GM18508 (cell line): ENCODE measurements at regions not wholly inside any gene's neighbourhood (a gene's known extent, or its start where the extent isn't known, plus 50 kb on each side); places are given as distances from the start of the nearest gene placed in this dataset.

Experiments used
- ATAC-seq: cut with Tn5 transposase; IDR thresholded peaks from one replicate; pipeline ENCODE4 v1.9.1; 2021; ENCODE audit warnings: moderate number of reproducible peaks; ENCODE audit not compliant: insufficient read depth, unreplicated experiment

GRCh38 chr5:155380480-155380879, 366.9 kb downstream of the KIF4B start:
- ATAC-seq: no peak

DNA sequence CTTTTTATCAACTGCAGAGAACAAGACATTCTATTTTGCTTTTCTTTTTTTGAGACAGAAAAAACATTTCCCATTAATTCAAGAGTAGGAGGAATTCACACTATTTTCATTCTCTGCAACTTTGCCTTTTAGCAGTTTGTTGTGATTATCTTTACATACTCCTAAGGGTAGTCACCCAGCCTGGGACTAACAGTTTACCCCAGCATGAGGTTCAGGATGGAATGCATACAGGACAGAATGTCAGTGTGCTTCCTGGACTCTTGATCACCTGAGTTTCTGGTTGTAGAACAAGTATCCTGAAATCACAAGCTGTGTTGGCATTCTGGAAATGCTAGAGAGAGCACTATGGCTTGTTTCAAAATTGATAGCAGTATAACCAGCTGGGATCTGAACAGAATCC, 368.1 kb downstream of the KIF4B start:
- ATAC-seq: no peak

GRCh38 chr5:155389498-155389897, 375.9 kb downstream of the KIF4B start:
- no peak for ATAC-seq

GRCh38 chr5:155394727-155395126, 381.2 kb downstream of the KIF4B start:
- no peak for ATAC-seq

DNA sequence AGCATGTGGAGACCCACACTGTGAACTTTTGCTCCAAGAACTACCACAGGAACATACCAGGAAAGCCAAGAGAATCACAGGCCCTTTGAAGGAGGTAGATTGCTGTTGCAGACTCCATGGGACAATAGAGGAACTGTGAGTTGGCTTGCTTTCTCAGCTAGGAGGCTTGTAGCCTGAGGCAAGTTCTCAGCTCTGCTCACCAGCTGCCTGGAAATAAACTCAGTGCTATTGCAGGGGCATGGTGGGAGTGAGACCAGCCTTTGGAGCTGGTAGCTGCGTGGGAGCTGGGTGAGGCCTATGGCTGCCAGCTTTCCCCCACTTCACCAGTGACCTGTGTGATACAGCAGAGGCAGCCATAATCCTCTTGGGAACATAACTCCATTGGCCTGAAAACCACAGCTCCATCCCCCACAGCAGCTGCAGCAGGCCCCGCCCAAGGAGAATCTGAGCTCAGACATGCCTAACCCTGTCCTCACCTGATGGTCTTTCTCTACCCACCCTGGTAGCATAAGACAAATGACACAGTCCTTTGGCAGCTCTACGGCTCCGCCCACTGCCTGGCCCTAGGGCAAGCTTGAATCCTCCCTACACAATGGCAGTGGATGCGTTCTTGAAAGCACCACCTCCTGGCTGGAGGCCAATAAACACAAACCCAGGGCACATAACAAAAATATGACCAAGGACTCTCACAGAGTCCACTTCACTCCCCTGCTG, 389.5 kb downstream of the KIF4B start:
- no peak for ATAC-seq

DNA sequence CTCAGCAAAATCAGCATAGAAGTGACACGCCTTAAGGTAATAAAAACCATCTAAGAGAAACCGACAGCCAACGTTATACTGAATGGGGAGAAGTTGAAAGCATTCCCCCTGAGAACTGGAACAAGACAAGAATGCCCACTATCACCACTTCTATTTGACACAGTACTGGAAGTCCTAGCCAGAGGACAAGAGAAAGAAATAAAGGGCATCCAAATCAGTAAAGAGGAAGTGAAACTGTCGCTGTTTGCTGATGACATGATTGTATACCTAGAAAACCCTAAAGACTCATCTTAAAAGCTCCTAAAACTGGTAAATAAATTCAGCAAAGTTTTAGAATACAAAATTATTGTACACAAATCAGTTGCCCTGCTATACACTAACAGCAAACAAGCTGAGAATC, 393.3 kb downstream of the KIF4B start:
- ATAC-seq: no peak

GRCh38 chr5:155408465-155408864, 394.9 kb downstream of the KIF4B start:
- ATAC-seq: no peak

DNA sequence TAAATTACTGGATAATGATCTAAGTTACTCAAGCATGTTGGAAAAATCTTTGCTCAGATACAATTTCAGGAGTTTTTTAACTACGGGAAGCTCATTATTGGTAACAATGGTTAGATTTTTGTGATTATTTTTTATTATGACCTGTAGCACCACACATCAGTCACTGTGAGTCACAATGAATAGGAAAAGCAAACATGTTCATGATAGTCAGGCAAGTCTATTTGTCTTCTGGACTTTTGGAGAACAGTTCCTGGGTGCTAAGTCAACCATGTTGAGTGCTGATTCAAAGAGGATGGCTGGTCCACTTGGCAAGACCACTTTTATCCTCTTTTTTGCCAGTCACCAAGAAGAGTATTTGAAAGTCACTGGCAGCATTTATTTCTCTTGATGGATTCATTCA, 403.2 kb downstream of the KIF4B start:
- ATAC-seq: no peak

- no peak for ATAC-seq
Measured at GRCh38 chr5:155418960-155419579, 405.5 kb downstream of the KIF4B start.

GRCh38 chr5:155430192-155430591, 416.6 kb downstream of the KIF4B start:
- ATAC-seq: no peak

DNA sequence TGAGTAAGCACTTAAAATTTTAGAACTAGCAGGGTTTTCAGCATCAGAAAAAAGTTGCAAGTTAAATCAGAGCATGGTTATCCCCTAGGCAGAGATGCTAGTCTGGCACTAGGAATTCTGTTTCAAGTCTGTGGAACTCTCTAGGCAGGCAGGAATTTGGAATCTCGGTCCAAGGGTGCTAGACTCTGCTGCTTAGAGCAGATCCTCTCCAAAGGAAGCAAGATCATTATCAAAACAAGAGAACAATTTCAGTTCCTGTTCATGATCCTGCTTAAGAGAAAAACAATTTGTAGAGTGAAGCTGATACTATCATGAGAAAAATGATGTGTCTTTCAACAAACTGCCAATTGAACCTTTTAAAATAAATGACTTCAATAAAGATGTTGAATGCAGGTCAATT, 420.7 kb downstream of the KIF4B start:
- no peak for ATAC-seq

- ATAC-seq: no peak
Measured at GRCh38 chr5:155434681-155435080, 421.1 kb downstream of the KIF4B start.

DNA sequence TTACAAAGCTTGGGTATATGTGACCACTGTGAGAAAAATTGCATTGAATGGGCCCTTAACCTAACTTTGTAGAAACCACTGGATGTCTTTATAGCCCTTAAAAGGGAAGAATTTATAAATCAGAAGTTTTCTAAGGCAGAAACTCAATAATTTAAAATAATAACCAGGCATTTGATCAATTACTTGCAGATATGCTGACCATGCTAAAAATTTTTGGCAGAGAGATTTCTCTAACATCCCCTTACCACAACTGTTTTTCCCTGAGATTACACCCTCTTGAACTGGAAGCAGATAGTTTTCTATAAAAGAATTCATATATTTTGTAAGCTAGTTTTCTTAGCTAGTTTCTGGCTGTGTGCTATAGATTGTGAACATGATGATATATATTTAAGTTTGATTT, 428.3 kb downstream of the KIF4B start:
- ATAC-seq: no peak

DNA sequence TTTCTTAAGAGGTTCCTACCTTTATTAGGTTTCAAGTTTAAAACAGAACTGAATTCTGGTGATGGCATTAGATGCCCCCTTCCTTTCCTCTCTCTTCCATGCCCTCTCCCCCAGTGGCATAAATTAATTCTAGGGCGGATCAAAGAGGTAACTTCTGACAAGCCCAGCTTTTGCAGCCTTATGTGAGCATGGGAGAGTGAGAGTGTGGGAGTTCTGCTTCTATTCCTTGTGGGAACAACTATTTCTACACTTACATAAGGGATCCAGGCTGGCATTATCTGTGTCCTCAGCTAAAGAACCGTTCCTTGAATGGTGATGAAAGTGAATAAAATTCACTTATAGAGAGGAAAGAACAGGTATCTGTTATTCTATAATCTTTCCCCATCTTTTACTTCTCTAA, 437.6 kb downstream of the KIF4B start:
- no peak for ATAC-seq

DNA sequence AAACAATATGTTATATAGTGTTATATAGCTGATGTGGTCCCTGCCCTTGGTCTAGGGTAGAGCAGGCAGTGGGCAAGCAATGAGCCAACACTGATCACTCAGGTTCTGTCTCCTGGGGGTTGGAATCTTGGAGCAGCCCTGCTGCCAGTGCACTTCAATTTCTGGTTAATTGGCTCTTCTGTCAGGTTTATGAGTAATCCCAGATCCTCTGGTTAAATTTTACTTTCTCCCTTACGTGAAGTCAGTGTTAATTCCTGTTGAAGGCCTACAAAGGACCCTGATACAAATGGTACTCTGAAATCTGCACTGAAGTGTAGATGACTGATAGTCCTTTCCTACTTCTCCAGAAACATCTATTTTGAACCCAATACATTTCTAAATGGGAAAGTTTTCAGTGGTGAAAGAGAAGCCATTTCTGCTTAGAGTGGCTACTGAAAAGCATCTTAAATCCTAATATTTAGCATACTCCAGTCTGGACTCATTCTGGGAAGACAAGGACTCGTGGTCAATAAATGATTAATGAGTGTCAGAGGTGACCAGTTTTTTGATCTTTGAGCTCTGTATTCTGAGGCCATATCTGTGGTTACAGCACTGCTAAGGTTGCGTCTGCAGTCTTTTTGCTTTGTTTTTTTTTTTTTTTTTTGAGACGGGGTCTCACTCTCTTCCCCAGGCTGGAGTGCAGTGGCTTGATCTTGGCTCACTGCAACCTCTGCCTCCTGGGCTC, 442.4 kb downstream of the KIF4B start:
- no peak for ATAC-seq

DNA sequence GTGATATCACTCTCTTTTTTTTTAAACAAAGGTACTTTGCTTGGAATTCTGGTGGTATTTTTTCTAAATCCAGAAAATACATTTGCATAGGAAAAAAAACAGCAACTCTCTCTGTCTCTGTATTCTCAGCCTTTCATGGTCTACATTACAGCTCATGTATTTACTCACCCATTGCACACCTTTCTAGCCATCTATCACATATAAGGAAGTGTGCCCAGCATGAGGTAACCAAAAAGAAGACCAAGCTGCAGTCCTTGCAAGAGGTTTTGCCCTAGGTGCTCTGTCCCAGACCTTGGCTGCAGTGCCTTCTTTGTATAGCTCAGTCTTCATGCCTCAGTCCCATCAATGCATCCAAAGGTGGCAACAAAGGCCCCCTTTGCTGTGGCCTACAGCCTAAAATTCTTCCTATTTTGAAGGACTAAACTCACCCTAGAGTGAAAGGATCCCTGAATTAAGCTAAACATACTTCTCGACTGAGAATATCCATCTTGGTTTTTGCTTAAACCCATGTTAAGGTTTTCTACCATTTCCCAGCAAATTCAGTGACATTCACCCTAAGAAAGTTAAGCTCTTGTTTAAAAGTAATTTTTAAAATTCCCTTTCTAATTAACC, 446.4 kb downstream of the KIF4B start:
- ATAC-seq: no peak

GRCh38 chr5:155460501-155460931, 447.0 kb downstream of the KIF4B start:
- ATAC-seq: no peak

DNA sequence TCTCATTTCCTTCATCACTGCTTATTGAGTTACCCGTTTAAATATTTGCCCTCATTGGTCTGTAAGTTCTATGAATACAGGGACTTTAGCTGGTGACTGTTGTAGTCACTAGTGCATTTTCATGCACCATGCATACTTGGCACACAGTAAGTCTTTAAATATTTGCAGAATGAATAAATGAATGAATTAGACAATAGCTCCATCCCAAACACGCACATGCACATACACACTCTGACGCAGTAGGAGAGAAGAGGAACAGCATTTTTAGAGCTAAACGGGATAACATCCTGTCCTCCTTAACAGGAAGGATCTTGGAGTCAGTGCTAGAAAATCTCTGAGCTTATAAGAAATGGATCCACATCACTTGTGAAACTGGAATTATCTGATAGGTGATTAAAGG, 447.7 kb downstream of the KIF4B start:
- no peak for ATAC-seq

- ATAC-seq: no peak
Measured at GRCh38 chr5:155466851-155467250, 453.3 kb downstream of the KIF4B start.

DNA sequence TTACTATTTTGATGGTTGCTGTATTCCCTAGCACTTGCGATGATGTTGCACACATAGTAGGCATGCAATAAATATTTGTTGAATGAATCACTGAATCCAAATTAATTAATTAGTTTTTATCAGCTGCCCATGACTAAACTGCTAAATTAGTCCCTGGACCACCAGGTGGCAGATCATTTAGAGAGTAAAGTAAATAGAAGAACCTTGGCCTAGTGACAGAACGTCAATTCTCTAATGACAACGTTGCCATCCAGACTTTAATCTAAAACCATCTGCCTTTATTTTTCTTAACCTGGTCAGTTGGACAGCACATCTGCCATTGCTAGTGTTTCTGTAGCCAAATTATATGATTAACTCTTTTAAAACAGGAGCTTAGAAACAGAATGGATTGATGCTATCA, 457.5 kb downstream of the KIF4B start:
- no peak for ATAC-seq

DNA sequence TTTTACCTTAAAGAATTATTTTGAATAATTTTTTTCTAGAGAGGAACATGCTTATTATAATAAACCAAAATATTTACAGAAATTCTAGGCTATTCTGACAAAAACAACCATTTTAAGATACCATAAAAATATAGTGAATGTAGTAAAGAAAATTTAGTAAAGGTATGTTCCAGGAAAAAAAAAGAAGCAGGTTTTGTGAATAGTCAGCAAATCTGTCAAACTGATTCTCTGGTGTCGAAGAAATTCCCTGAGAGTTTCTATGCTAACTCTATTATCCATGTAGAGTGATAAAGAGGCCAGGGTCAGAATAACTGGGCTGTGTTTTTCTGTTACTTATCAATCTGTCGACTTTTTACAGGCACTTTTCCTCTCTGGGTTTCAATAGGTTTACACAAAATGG, 459.2 kb downstream of the KIF4B start:
- ATAC-seq: no peak
